ENCODE measurements at regions not wholly inside any gene's neighbourhood (a gene's known extent, or its start where the extent isn't known, plus 50 kb on each side); places are given as distances from the start of the nearest gene placed in this dataset.

DNA sequence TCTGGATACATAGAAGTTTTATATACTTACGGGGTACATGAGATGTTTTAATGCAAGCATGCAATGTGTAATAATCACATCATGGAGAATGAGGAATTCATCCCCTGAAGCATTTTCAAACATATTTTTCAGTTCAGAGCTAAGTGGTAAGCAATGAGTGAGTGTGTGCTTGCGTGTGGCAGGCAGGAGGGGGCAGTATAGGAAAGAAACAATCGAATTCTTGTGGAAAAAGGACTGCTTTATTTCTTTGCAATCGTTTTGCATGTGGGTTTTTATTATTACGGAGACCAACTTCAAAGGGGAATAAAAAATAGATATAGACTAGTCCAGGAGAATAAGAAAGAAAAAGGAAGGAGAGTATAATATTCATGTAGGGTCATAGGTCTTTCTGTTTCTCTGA is 271.6 kb downstream of the CHL1 start:
- ChIA-PET POLR2A (no interaction called here), CTCF (interaction anchor here (0.6 kb wide), 1 partner anchor 142 kb away, joined by 3 read pairs; no protein-coding TSS in a partner anchor)
- DNase-seq (no peak), ATAC-seq (ENCODE audit: low read depth) (no peak)
- Mint-ChIP-seq H3K4me3 (no peak overlapping the region), H3K27ac (no peak overlapping the region), H3K4me1 (peaks cover 11% of the 10 kb centered on the region), H3K9me3 (peaks cover 9% of the 10 kb centered on the region), H3K36me3 (ENCODE audit: low read depth) (no peaks in the 10 kb centered on the region), H3K27me3 (no peaks in the 10 kb centered on the region)
- intact Hi-C loops (cut with micrococcal nuclease), result no loop called here
- no peak for TF ChIP-seq CTCF (IDR thresholded peaks at IDR 0.05)

- peaks cover 12% of the 10 kb centered on the region for H3K9me3 Mint-ChIP-seq
- POLR2A ChIA-PET, result no interaction called here
- DNase-seq (no peak), ATAC-seq (ENCODE audit: low read depth) (no peak)
- no peaks in the 10 kb centered on the region for H3K27me3 Mint-ChIP-seq
- no peak for TF ChIP-seq CTCF (IDR thresholded peaks at IDR 0.05)
- intact Hi-C loops (cut with micrococcal nuclease), result no loop called here
- no peak overlapping the region for H3K4me3 Mint-ChIP-seq
- no peaks in the 10 kb centered on the region for H3K4me1 Mint-ChIP-seq
- no peak overlapping the region for H3K27ac Mint-ChIP-seq
- CTCF ChIA-PET, result interaction anchor here (0.6 kb wide), 1 partner anchor 121 kb away, joined by 3 read pairs; no protein-coding TSS in a partner anchor
- no peaks in the 10 kb centered on the region for H3K36me3 Mint-ChIP-seq (ENCODE audit: low read depth)
Measured at GRCh38 chr3:473033-473800, 276.7 kb downstream of the CHL1 start.

- Mint-ChIP-seq H3K27ac (no peak overlapping the region), H3K36me3 (ENCODE audit: low read depth) (no peaks in the 10 kb centered on the region), H3K9me3 (peaks cover 17% of the 10 kb centered on the region), H3K4me3 (no peak overlapping the region), H3K4me1 (no peaks in the 10 kb centered on the region), H3K27me3 (no peaks in the 10 kb centered on the region)
- intact Hi-C loops (cut with micrococcal nuclease), result no loop called here
- POLR2A ChIA-PET, result no interaction called here
- CTCF ChIA-PET, result no interaction called here
- no peak for TF ChIP-seq CTCF (IDR thresholded peaks at IDR 0.05)
- DNase-seq (no peak), ATAC-seq (ENCODE audit: low read depth) (no peak)
Measured at GRCh38 chr3:474828-475227, 278.3 kb downstream of the CHL1 start.

- intact Hi-C loops (cut with micrococcal nuclease), result no loop called here
- no peak overlapping the region for H3K27ac Mint-ChIP-seq
- ChIA-PET CTCF (no interaction called here), POLR2A (no interaction called here)
- peaks cover 10% of the 10 kb centered on the region for H3K9me3 Mint-ChIP-seq
- H3K36me3 Mint-ChIP-seq (ENCODE audit: low read depth), result no peaks in the 10 kb centered on the region
- no peak for DNase-seq
- no peak overlapping the region for H3K4me3 Mint-ChIP-seq
- ATAC-seq (ENCODE audit: low read depth), result no peak
- no peaks in the 10 kb centered on the region for H3K4me1 Mint-ChIP-seq
- TF ChIP-seq CTCF (IDR thresholded peaks at IDR 0.05), result no peak
- no peaks in the 10 kb centered on the region for H3K27me3 Mint-ChIP-seq
Measured at GRCh38 chr3:480070-480469, 283.5 kb downstream of the CHL1 start.

DNA sequence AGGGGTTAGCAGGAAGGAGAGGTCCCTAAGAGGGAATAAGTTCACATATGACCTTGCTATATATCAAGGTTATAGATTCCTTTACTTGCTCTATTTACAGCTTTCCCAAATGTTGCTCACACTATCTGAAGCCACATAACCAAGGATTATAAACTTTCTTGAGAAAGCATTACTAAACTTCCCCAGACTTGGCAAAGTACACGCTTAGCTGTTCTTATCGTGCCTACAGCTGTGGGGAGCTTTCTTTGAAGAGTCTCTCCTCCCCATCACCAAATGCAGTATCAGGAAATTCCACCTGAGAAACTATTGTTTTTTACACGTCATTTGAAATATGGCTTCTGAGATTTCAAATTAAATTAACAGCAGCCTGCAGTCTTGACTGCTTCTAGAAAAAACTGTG is 284.5 kb downstream of the CHL1 start:
- CTCF ChIA-PET, result no interaction called here
- no peaks in the 10 kb centered on the region for H3K4me1 Mint-ChIP-seq
- POLR2A ChIA-PET, result no interaction called here
- intact Hi-C loops (cut with micrococcal nuclease), result no loop called here
- DNase-seq, result no peak
- TF ChIP-seq CTCF (IDR thresholded peaks at IDR 0.05), result no peak
- ATAC-seq (ENCODE audit: low read depth), result no peak
- no peaks in the 10 kb centered on the region for H3K27me3 Mint-ChIP-seq
- no peak overlapping the region for H3K4me3 Mint-ChIP-seq
- no peak overlapping the region for H3K27ac Mint-ChIP-seq
- H3K9me3 Mint-ChIP-seq, result peaks cover 10% of the 10 kb centered on the region
- no peaks in the 10 kb centered on the region for H3K36me3 Mint-ChIP-seq (ENCODE audit: low read depth)

All from activated B cell treated with CpG ODN at 0.5 μM for 24 hours (primary cell).